ENCODE measurements at regions not wholly inside any gene's neighbourhood (a gene's known extent, or its start where the extent isn't known, plus 50 kb on each side); places are given as distances from the start of the nearest gene placed in this dataset.
A peak's percentile ranks its signal among the peaks of the same experiment; 100 is the strongest.
"Not testable (repeated sequence)": the region's sequence is repeated elsewhere in the genome, so short reads cannot be mapped to it uniquely, and the experiment has no call there.

DNA sequence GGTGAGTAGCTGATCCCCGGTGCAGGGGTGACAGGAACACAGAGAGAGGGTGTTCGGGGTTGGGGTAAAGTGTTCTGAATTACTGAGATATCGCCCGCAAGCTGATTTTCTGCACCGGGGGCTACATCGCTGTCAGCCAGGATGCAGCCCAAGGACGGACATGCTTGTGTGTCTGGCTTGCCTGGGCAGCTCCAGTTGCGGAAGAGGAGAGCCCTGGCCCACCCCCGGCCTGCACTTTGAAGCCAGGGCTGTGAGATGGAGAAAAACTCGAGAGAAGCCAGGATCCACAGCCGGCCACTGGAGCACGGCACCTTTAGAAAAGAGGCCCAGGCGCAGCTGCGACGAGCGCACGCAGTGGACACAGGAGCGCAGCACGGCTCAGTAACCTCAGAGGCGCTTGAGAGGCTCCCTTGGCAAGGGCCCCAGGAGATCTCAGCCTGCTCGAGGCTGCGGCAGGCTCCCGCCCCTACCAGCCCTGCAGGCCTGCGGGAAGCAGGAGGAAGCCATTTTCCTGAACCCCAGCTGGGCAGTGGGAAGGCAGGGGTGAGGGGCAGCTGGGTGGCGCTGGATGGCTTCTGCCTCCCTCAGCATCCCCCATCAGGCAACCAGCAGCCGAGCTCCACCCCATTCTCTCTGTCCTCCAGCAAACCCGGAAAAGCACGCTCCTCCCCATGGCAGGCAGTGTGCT, 59.2 kb downstream of the C9orf50 start:
- DNase-seq = peak; percentile 76

GRCh38 chr9:129560881-129561306, 60.0 kb downstream of the C9orf50 start:
- DNase-seq = no peak

DNA sequence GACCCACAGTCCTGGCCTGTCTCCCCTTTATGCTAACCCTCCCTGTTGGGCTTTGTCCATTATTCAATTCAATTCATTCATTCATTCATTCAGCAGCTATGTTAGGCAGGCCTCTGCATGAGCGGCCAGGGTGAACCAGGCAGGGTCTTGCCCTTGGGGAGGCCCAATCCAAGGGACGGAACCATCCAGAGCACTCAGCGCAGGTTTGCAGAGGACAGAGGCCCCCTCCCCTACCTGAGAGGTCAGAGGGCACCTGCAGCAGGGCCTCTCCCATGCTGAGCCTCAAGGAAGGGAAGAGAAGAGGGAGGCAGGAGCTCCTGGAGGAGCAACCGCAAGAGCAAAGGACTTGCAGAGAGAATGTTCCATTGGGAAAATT, 61.4 kb downstream of the C9orf50 start:
- DNase-seq = no peak

- no peak for DNase-seq
Observed at GRCh38 chr9:129558551-129559505, 62.1 kb downstream of the C9orf50 start.

DNA sequence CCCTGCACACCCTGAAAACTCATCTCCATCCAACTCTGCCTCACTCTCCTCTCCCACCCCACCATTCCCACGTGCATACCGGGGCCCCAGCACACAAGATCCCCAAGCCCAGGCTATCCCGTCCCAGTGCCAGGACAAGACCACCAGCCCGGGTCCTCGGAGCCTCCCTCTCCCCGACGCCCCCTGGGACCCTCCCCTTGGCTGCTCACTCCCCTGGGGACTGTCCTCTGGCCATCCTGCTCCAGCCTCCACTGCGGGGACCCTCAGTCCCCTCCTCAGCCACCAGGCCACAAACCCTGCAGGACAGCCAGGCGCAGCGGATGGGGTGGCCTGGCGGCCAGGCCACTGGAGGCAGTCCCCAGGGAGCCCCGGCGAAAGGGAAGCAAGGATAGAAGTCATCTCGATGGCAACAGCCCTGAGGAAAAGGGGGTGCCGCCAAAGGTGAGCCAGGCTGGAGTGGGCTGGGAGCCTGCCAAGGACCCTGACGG, 62.8 kb downstream of the C9orf50 start:
- DNase-seq = no peak

DNA sequence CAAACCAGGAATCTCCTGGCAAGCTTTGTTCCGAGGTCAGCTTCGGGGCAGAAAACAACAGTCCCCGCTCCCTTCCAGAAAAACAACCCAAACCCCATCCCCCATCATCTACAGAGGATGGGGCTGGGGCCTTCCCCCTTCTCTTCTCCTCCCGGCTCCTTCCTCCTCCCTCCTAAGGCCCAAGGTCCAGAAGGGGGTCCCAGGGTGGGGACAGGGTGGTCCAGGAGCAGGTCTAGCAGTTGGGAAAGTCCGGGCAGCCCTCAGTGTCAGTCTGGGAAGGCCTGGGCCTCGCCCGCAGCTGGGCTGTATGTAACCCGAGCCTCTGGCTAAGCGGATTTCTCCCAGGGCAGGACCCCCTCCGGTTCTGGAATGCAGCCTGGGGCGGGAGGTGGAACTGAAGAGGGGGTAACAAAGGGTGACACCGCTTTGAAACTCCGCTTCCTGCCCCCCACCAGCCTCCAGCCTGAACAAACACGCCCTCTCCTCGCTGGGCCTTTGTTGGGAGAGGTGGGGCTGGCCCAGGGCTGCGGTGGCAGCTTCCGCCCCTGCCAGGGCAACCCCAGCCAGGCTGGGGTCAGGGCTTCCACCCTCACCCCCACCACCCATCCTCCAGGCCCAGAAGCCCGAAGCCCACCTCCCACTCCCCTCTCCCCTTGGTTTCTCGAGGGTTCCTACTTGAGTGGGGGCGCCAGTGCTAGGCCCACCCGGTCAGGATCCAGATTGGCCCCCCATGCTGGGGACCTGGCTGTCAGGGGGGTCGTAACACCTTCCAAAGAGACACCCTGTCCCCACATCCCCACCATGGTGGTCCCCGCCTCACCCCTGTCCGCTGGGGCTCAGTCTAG, 63.5 kb downstream of the C9orf50 start:
- DNase-seq = no peak

- no peak for DNase-seq
Observed at GRCh38 chr9:129556491-129557191, 64.3 kb downstream of the C9orf50 start.

GRCh38 chr9:129555512-129556215, 65.2 kb downstream of the C9orf50 start:
- no peak for DNase-seq

- DNase-seq = no peak
Observed at GRCh38 chr9:129554649-129555048, 66.3 kb downstream of the C9orf50 start.

GRCh38 chr9:129553277-129553676, 67.6 kb downstream of the C9orf50 start:
- no peak for DNase-seq

- DNase-seq = no peak
Observed at GRCh38 chr9:129552064-129552463, 68.8 kb downstream of the C9orf50 start.

- DNase-seq = no peak
Observed at GRCh38 chr9:129551393-129551973, 69.4 kb downstream of the C9orf50 start.

- not testable (repeated sequence) for DNase-seq
Observed at GRCh38 chr9:129550977-129551376, 69.9 kb downstream of the C9orf50 start.

GRCh38 chr9:129550199-129550839, 70.6 kb downstream of the C9orf50 start:
- DNase-seq = peak; percentile 19

DNA sequence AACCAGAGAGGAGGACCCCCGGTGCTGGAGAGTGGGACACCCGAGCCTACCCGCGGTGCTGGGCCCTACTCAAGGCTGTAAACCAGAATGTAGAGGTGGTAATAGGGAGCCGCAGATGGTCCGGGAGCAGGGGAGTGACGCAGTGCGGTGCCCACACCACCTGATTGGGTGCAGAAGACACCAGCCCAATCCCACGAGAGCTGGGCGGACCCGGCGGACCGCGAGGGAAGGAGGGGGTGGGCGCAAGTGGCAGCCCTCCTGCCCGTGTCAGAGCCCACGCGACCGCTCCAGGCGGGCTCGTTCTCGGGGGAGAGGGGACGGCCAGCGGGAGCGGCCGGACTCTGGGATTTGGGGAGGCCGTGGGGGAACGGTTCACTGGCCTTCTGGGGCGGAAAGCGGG, 71.2 kb downstream of the C9orf50 start:
- no peak for DNase-seq

- DNase-seq = no peak
Observed at GRCh38 chr9:129549139-129549538, 71.8 kb downstream of the C9orf50 start.

DNA sequence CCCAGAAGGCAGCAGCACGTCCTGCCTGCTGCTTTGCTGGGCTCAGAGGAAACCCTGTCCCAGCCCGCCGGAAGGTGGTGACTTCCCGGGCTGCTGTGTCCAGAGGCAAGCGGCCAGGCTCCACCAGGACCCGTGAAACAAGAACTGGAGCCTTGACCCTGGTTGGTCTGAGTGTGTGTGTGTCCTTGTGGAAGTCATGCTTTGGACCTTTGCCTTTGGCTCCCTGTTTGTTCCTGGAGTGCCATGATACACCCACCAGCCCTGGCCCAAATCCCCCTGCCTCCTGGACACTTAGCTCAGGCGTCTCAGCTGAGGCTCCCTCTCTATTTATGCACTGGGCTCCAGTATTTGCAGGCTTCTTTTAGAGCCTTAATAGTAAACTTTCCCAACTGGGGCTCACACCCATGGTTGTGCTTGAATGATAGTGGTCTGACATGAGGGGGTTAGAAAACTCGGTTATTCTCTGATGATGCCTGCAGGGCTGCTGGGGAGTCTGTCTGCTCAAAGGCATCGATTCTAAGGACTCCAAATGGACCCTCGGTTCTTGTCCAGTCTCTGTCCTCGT, 72.2 kb downstream of the C9orf50 start:
- no peak for DNase-seq

GRCh38 chr9:129547869-129548570, 72.9 kb downstream of the C9orf50 start:
- DNase-seq = no peak

- DNase-seq = no peak
Observed at GRCh38 chr9:129547063-129547462, 73.8 kb downstream of the C9orf50 start.

- DNase-seq = not testable (repeated sequence)
Observed at GRCh38 chr9:129545876-129546275, 75.0 kb downstream of the C9orf50 start.

All from DMS79 (cell line).